ENCODE measurements at regions not wholly inside any gene's neighbourhood (a gene's known extent, or its start where the extent isn't known, plus 50 kb on each side); places are given as distances from the start of the nearest gene placed in this dataset.

GRCh38 chr1:98403963-98404480 is 257.5 kb upstream of the SNX7 start:
- no peak overlapping the region for H2AK5ac ChIP-seq (ENCODE audit: low read length)
- H4K12ac ChIP-seq (ENCODE audit: low read depth, low read length): no peak overlapping the region
- no peak overlapping the region for H3K23ac ChIP-seq (ENCODE audit: low read length)
- no peak overlapping the region for H3K9ac ChIP-seq (ENCODE audit: low read length)
- no peak overlapping the region for H2BK120ac ChIP-seq (ENCODE audit: insufficient read depth, low read length, poor library complexity)
- no peaks in the 10 kb centered on the region for H3K36me3 ChIP-seq (ENCODE audit: control insufficient read depth in 1 of 2, insufficient read depth in 2 of 2, low read length in 2 of 2)
- no peak overlapping the region for H2BK5ac ChIP-seq (ENCODE audit: low read depth, low read length, poor library complexity)
- H3K27ac ChIP-seq (ENCODE audit: low read depth, low read length): no peak overlapping the region
- no peaks in the 10 kb centered on the region for H3K4me1 ChIP-seq (ENCODE audit: control insufficient read depth in 1 of 2, insufficient read depth in 2 of 2, low read length in 2 of 2)
- no peak overlapping the region for H4K91ac ChIP-seq (ENCODE audit: low read depth, low read length)
- no peak for DNase-seq
- no peak overlapping the region for H3K14ac ChIP-seq (ENCODE audit: low read length)
- WGBS (ENCODE audit: extremely low coverage, insufficient coverage, insufficient read length): no CpG with 5 or more reads among the region's 2 CpGs
- no peaks in the 10 kb centered on the region for H3K79me2 ChIP-seq (ENCODE audit: control insufficient read depth, insufficient read depth, low read length, poor library complexity)
- H3K27me3 ChIP-seq (ENCODE audit: insufficient read depth, low read length): no peaks in the 10 kb centered on the region
- no peak overlapping the region for H2BK12ac ChIP-seq (ENCODE audit: low read length)
- H2AFZ ChIP-seq (ENCODE audit: insufficient read depth, low read length, poor library complexity): no peak overlapping the region
- no peaks in the 10 kb centered on the region for H3K9me3 ChIP-seq (ENCODE audit: insufficient read depth, low read depth, low read length)
- no peak overlapping the region for H3K4ac ChIP-seq (ENCODE audit: low read depth, low read length)
- H3K4me2 ChIP-seq (ENCODE audit: low read length): no peak overlapping the region
- no peak overlapping the region for H3K4me3 ChIP-seq (ENCODE audit: low read depth, low read length)
- H3K18ac ChIP-seq (ENCODE audit: low read length): no peak overlapping the region
- H4K8ac ChIP-seq (ENCODE audit: low read depth, low read length): no peak overlapping the region
- H3K79me1 ChIP-seq (ENCODE audit: low read length): no peaks in the 10 kb centered on the region

- Histone ChIP-seq H3K79me2 (ENCODE audit: control insufficient read depth, insufficient read depth, low read length, poor library complexity) (no peaks in the 10 kb centered on the region), H3K79me1 (ENCODE audit: low read length) (no peaks in the 10 kb centered on the region), H3K9ac (ENCODE audit: low read length) (no peak overlapping the region), H4K12ac (ENCODE audit: low read depth, low read length) (no peak overlapping the region), H3K23ac (ENCODE audit: low read length) (no peak overlapping the region), H3K27me3 (ENCODE audit: insufficient read depth, low read length) (no peaks in the 10 kb centered on the region), H2BK120ac (ENCODE audit: insufficient read depth, low read length, poor library complexity) (no peak overlapping the region), H3K9me3 (ENCODE audit: insufficient read depth, low read depth, low read length) (no peaks in the 10 kb centered on the region), H4K91ac (ENCODE audit: low read depth, low read length) (no peak overlapping the region), H2BK12ac (ENCODE audit: low read length) (no peak overlapping the region), H3K4me1 (ENCODE audit: control insufficient read depth in 1 of 2, insufficient read depth in 2 of 2, low read length in 2 of 2) (no peaks in the 10 kb centered on the region), H3K4ac (ENCODE audit: low read depth, low read length) (no peak overlapping the region), H3K36me3 (ENCODE audit: control insufficient read depth in 1 of 2, insufficient read depth in 2 of 2, low read length in 2 of 2) (no peaks in the 10 kb centered on the region), H2AK5ac (ENCODE audit: low read length) (no peak overlapping the region), H3K18ac (ENCODE audit: low read length) (no peak overlapping the region), H3K14ac (ENCODE audit: low read length) (no peak overlapping the region), H4K8ac (ENCODE audit: low read depth, low read length) (no peak overlapping the region), H3K4me2 (ENCODE audit: low read length) (no peak overlapping the region), H2AFZ (ENCODE audit: insufficient read depth, low read length, poor library complexity) (no peak overlapping the region), H2BK5ac (ENCODE audit: low read depth, low read length, poor library complexity) (no peak overlapping the region), H3K27ac (ENCODE audit: low read depth, low read length) (no peak overlapping the region), H3K4me3 (ENCODE audit: low read depth, low read length) (no peak overlapping the region)
- DNase-seq: no peak
- no CpG with 5 or more reads among the region's 2 CpGs for WGBS (ENCODE audit: extremely low coverage, insufficient coverage, insufficient read length)
These were observed 258.7 kb upstream of the SNX7 start for GRCh38 chr1:98402860-98403259.

- no CpG with 5 or more reads among the region's 2 CpGs for WGBS (ENCODE audit: extremely low coverage, insufficient coverage, insufficient read length)
- no peak overlapping the region for H3K4me3 ChIP-seq (ENCODE audit: low read depth, low read length)
- no peak overlapping the region for H3K14ac ChIP-seq (ENCODE audit: low read length)
- H4K12ac ChIP-seq (ENCODE audit: low read depth, low read length): no peak overlapping the region
- no peaks in the 10 kb centered on the region for H3K9me3 ChIP-seq (ENCODE audit: insufficient read depth, low read depth, low read length)
- no peak overlapping the region for H3K4ac ChIP-seq (ENCODE audit: low read depth, low read length)
- no peak overlapping the region for H2AFZ ChIP-seq (ENCODE audit: insufficient read depth, low read length, poor library complexity)
- no peak overlapping the region for H3K27ac ChIP-seq (ENCODE audit: low read depth, low read length)
- H3K4me2 ChIP-seq (ENCODE audit: low read length): no peak overlapping the region
- H3K79me1 ChIP-seq (ENCODE audit: low read length): no peaks in the 10 kb centered on the region
- no peaks in the 10 kb centered on the region for H3K36me3 ChIP-seq (ENCODE audit: control insufficient read depth in 1 of 2, insufficient read depth in 2 of 2, low read length in 2 of 2)
- H4K8ac ChIP-seq (ENCODE audit: low read depth, low read length): no peak overlapping the region
- no peak overlapping the region for H3K9ac ChIP-seq (ENCODE audit: low read length)
- no peak overlapping the region for H2BK120ac ChIP-seq (ENCODE audit: insufficient read depth, low read length, poor library complexity)
- no peak for DNase-seq
- H3K27me3 ChIP-seq (ENCODE audit: insufficient read depth, low read length): no peaks in the 10 kb centered on the region
- no peak overlapping the region for H2BK5ac ChIP-seq (ENCODE audit: low read depth, low read length, poor library complexity)
- H2AK5ac ChIP-seq (ENCODE audit: low read length): no peak overlapping the region
- H3K23ac ChIP-seq (ENCODE audit: low read length): no peak overlapping the region
- no peaks in the 10 kb centered on the region for H3K4me1 ChIP-seq (ENCODE audit: control insufficient read depth in 1 of 2, insufficient read depth in 2 of 2, low read length in 2 of 2)
- H3K18ac ChIP-seq (ENCODE audit: low read length): no peak overlapping the region
- H3K79me2 ChIP-seq (ENCODE audit: control insufficient read depth, insufficient read depth, low read length, poor library complexity): no peaks in the 10 kb centered on the region
- H2BK12ac ChIP-seq (ENCODE audit: low read length): no peak overlapping the region
- H4K91ac ChIP-seq (ENCODE audit: low read depth, low read length): no peak overlapping the region
These were observed 261.1 kb upstream of the SNX7 start for GRCh38 chr1:98400446-98400845.

- Histone ChIP-seq H3K27me3 (ENCODE audit: insufficient read depth, low read length) (no peaks in the 10 kb centered on the region), H2BK120ac (ENCODE audit: insufficient read depth, low read length, poor library complexity) (no peak overlapping the region), H4K12ac (ENCODE audit: low read depth, low read length) (no peak overlapping the region), H3K27ac (ENCODE audit: low read depth, low read length) (no peak overlapping the region), H3K9me3 (ENCODE audit: insufficient read depth, low read depth, low read length) (no peaks in the 10 kb centered on the region), H4K91ac (ENCODE audit: low read depth, low read length) (no peak overlapping the region), H2BK5ac (ENCODE audit: low read depth, low read length, poor library complexity) (no peak overlapping the region), H3K4me2 (ENCODE audit: low read length) (no peak overlapping the region), H3K4me1 (ENCODE audit: control insufficient read depth in 1 of 2, insufficient read depth in 2 of 2, low read length in 2 of 2) (no peaks in the 10 kb centered on the region), H2BK12ac (ENCODE audit: low read length) (no peak overlapping the region), H3K9ac (ENCODE audit: low read length) (no peak overlapping the region), H3K23ac (ENCODE audit: low read length) (no peak overlapping the region), H3K79me1 (ENCODE audit: low read length) (no peaks in the 10 kb centered on the region), H3K14ac (ENCODE audit: low read length) (no peak overlapping the region), H3K18ac (ENCODE audit: low read length) (no peak overlapping the region), H2AK5ac (ENCODE audit: low read length) (no peak overlapping the region), H2AFZ (ENCODE audit: insufficient read depth, low read length, poor library complexity) (no peak overlapping the region), H3K79me2 (ENCODE audit: control insufficient read depth, insufficient read depth, low read length, poor library complexity) (no peaks in the 10 kb centered on the region), H3K36me3 (ENCODE audit: control insufficient read depth in 1 of 2, insufficient read depth in 2 of 2, low read length in 2 of 2) (no peaks in the 10 kb centered on the region), H3K4me3 (ENCODE audit: low read depth, low read length) (no peak overlapping the region), H3K4ac (ENCODE audit: low read depth, low read length) (no peak overlapping the region), H4K8ac (ENCODE audit: low read depth, low read length) (no peak overlapping the region)
- no peak for DNase-seq
- no CpG with 5 or more reads among the region's 1 CpG for WGBS (ENCODE audit: extremely low coverage, insufficient coverage, insufficient read length)
These were observed 262.3 kb upstream of the SNX7 start for GRCh38 chr1:98399218-98399617.

All from trophoblast cell (in vitro differentiated cells and primary cell).